DMS53 treated with DMSO at 0.1 percent for 48 hours (cell line): ENCODE measurements at regions not wholly inside any gene's neighbourhood (a gene's known extent, or its start where the extent isn't known, plus 50 kb on each side); places are given as distances from the start of the nearest gene placed in this dataset.
"Not testable (repeated sequence)": the region's sequence is repeated elsewhere in the genome, so short reads cannot be mapped to it uniquely, and the experiment has no call there.

ENCODE experiments used
- DNase-seq: peaks from one replicate; lab custom pipeline; 2025; ENCODE audit not compliant: unreplicated experiment; lab: John Stamatoyannopoulos, UW

- no peak for DNase-seq
Observed at GRCh38 chr9:89926691-89927220, 321.9 kb downstream of the GADD45G start.

GRCh38 chr9:89928106-89928505 lies 323.3 kb downstream of the GADD45G start:
- DNase-seq: no peak

DNA sequence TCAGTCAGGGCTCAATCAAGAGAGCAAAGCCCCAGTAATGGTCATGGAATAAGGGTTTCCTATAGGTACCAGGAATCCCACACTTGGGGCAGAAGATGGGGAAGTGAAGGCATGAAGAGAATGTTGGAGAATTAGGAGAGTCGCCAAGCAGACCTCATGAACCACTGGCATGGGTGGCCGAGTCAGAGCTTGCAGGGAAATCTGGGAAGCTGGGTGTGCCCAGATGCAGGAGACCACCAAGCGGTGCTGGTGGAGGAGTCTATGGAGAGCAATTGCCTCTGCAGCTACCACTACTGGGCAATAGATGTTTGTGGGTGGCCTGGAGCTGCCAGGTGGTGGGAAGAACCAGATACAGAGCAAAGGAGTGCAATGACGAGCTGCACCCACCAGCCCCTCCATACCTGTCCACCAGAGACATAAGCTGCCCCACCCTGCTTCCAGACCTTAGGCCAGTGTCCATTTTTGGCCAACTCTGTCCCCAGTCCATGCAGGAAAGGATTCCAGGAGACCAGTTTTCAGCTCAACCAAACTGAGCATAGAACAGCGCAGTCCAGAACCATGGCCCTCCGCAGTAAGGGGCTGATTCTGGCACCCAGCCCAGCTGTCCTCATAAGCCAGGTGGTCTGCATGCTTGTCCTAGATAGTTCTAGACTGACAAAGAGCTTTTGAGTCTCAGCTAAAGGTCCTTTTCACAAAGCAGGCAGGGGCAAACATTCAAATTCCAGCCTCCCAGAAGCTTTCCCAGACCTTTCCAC lies 323.9 kb downstream of the GADD45G start:
- DNase-seq: no peak

DNA sequence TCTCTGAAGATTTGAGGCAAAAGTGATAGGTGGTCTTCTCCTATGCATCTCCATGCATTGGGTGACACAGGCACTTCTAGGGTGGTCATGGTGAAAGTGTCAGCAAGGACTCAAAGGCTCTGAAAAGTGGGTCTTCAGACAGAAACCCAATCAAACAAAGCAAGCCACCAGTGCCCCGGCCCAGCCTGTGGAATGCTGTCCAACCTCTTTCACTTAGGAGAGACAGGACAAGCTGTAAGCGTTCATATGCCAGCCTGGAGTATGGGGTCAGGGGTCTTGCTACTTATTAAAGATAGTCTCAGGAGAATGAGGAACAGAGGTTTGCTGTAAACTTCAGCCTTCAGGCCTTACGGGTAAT lies 324.5 kb downstream of the GADD45G start:
- no peak for DNase-seq

GRCh38 chr9:89929673-89930480 lies 325.1 kb downstream of the GADD45G start:
- peak; percentile 41 for DNase-seq

- no peak for DNase-seq
Observed at GRCh38 chr9:89933578-89933977, 328.8 kb downstream of the GADD45G start.

GRCh38 chr9:89935115-89935514 lies 330.3 kb downstream of the GADD45G start:
- no peak for DNase-seq

DNA sequence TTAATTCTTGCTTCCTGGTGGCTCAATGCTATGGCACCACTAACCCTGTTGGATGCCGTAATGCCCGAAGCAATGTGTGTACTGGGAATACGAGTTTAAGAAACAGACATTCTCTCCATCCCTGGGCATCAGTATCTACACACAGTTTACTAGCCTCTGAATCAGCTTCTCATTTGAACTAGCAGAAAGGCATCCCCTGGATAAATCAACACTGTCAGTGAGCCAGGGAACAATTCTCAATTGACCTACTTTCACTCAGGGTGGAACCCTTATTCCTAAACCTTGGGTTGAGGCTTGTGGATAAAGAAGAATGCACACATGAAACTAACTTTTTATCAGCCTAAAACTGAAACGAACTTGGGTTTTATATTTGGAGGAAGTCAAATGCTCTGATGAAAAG lies 331.0 kb downstream of the GADD45G start:
- no peak for DNase-seq

DNA sequence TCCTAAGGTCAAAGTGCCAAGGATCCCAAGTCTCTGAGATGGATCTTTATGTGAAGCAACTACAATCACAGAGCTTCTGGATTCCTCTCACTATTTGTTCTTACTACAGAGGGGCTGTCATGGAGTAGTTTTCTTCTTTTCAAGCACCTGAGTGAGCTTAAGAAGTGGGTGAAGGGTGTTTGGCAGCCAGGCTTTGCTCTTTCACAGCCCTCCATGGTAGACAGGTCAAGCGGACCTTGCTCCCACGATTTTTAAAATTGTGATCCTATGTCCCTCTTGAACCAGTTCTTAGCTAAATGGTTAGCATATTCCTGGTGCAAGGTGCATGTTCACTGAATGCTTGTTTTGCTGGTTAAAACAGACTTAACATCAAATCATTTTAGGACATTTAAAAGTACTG lies 332.2 kb downstream of the GADD45G start:
- DNase-seq: no peak

DNA sequence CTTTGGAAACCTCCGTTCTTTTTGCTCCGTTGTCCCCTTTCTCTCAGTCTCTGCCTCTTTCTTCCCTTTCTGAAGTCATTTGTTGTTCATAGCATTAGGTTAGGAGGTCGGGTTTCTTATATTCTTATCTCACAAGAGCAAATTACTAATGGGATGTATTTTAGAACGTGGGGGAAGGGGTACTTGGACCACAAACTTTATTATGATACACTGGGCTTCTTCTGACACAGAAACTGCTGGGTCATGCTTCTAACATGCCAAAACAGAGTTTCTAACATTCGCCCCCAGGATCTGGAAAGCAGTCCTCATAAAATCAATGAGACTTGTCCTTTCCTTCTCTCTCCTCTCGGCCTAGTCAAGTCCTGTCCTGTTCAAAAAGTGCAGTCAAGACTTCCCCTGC lies 334.4 kb downstream of the GADD45G start:
- DNase-seq: no peak

GRCh38 chr9:89939626-89940292 lies 334.9 kb downstream of the GADD45G start:
- DNase-seq: no peak

GRCh38 chr9:89940625-89941024 lies 335.8 kb downstream of the GADD45G start:
- no peak for DNase-seq

DNA sequence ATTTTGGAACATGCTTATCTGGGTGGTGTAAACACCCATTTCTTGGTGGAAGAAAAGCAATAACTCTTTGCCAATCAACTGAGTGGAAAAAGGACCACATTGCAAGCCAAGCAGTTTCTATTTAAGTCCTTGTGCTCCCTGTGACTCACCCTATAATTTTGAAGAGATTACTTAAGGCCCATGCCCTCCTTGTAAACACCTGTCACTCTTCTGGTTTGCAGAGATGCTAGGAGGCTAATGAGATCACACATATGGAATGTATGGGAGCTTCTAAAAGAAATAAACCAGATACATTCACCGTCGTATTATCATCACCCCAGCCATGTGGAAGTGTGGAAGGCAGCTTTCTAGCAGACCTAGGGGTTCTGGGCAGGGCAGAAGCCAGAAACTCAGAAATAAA lies 337.1 kb downstream of the GADD45G start:
- DNase-seq: peak; percentile 55

GRCh38 chr9:89942643-89943042 lies 337.8 kb downstream of the GADD45G start:
- DNase-seq: no peak

DNA sequence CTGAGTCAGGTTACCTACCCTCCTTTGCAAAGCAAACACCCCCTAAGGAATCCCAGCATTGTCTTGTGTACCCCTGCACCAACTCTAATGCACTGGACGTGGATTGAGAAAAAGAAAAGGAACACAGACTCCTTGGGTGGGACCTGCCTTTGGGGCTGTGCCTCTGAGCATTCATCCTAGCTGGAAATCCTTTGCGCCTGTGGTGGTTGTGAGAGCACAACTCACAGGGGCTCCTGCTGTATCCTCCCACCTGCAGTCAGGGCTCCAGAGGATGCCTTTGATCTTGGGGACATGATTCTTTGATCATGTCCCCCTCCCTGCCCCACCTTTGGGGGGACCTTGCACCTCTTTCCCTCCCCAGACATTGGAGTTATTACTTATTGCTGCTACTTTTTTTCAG lies 338.5 kb downstream of the GADD45G start:
- DNase-seq: no peak

GRCh38 chr9:89943728-89944127 lies 338.9 kb downstream of the GADD45G start:
- DNase-seq: no peak

DNA sequence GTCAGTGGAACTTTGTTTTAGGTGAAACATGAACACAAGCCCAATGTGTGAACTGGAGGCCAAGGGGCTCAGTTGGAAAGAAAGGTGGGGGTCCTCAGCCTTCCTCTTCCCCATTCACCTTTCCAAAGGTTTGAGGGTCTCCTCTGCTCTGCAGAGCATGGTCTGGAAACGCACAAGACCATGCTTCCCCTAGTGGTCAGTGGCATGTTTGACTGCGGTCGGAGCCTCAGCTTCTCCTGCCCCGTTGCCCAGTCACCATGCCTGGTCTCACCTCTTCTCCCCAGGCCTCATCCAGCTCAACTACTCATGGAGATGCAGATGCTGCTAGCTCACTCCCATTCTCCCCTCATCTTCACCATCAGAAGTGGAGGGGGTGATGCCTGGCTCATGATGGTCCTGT lies 340.3 kb downstream of the GADD45G start:
- no peak for DNase-seq

DNA sequence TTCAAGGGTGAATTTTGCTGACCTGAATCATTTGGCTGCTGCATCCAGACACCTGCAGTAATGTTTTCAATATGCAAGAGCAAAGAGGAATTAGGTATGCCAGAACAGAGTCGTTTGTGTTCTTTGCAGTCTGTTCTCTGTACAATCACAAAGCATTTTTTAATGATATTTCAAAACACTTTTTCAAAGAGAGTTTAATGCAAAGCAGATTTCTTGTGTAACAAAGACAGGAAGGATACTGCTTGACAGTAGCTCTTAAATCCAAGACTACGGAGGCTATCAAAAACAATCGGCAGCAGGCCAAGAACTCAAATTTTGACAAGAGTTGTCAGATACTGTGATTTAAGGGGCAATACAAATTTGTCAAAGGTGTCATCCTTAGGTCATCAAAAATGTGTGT lies 341.9 kb downstream of the GADD45G start:
- no peak for DNase-seq

DNA sequence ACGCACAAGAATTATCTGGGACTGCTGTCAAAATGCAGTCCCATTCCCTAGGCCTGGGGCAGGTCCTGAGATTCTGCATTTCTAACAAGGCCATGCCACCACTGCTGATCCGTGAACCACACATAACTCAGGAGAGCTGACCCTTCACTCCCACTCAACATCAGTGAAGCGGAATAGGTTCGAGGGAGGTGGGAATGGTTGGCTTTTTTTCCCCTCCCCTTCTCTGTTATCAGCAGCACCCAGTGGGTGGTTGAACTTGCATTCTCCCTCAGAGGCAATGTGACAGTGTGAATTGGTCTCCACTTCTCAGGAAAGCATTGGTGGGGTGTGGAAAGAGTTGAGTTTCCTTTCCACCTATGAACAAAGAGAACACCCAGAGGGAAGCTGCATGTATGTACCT lies 344.3 kb downstream of the GADD45G start:
- DNase-seq: no peak

DNA sequence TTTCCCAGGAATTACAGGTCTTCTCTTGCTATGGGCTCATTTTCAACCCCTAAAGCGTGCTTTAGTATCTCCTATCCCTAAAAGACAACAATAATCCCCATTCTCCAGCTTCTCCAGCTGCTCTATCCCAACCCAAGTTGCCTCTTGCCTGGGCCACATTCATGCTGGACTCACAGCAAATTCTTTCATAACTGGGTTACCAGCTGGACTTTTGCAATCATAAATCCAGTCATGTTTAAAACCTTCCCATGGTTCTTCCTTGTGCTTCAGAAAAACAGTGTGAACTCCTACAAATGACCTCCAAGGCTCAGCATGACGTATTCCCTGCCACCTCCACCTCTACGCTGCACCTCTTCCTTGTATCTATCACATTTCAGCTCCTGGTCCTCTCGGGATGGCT lies 346.9 kb downstream of the GADD45G start:
- DNase-seq: no peak

GRCh38 chr9:89952401-89952800 lies 347.6 kb downstream of the GADD45G start:
- no peak for DNase-seq

DNA sequence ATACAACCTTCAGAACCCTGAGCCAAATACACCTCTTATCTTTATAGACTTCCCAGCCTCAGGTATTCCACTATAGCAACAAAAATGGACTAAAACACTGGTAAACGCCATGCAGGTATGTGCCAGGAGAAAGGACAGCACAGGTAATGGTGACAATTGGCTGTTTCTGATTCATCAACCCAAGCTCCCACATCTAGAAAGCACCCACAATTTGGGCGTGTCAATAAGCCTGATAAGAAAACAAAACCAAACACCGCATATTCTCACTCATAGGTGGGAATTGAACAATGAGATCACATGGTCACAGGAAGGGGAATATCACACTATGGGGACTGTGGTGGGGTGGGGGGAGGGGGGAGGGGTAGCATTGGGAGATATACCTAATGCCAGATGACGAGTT lies 348.5 kb downstream of the GADD45G start:
- not testable (repeated sequence) for DNase-seq
